HL-60 (cell line): ENCODE measurements at regions not wholly inside any gene's neighbourhood (a gene's known extent, or its start where the extent isn't known, plus 50 kb on each side); places are given as distances from the start of the nearest gene placed in this dataset.
"Not testable (repeated sequence)": the region's sequence is repeated elsewhere in the genome, so short reads cannot be mapped to it uniquely, and the experiment has no call there.

ENCODE experiments used
- DNase-seq, 2 experiments: peaks; one replicate each; pipeline ENCODE4 v3.0.0-alpha.2; 2010 to 2020; ENCODE audit warnings: low read depth in 1 of 2, low spot score in 1 of 2
- H3K27ac ChIP-seq: fragments of 250-450 bp; sonication (Bioruptor Pico); replicated peaks from 2 replicates; pipeline ENCODE4 v1.5.1; 2020; ENCODE audit warnings: mild to moderate bottlenecking, moderate library complexity
- H3K27me3 ChIP-seq: fragments of 250-450 bp; sonication (Bioruptor Pico); 2 replicates; pipeline ENCODE4 v1.5.1; 2021; ENCODE audit warnings: mild to moderate bottlenecking, moderate library complexity; ENCODE audit not compliant: insufficient read depth, poor library complexity, severe bottlenecking
- H3K4me3 ChIP-seq: replicated peaks from 2 replicates; pipeline ENCODE4 v1.5.1; 2011; ENCODE audit warnings: mild to moderate bottlenecking, control low read depth, low read length; ENCODE audit not compliant: insufficient read depth
- CTCF ChIP-seq: IDR thresholded peaks from one replicate; pipeline ENCODE4 v1.5.1; 2011; ENCODE audit warnings: low read length, control low read depth, inconsistent platforms; ENCODE audit not compliant: insufficient read depth
- GABPA ChIP-seq: IDR thresholded peaks from 2 replicates; pipeline ENCODE4 v1.6.1; 2012; ENCODE audit warnings: low read depth
- POLR2AphosphoS5 ChIP-seq: IDR thresholded peaks from 2 replicates; pipeline ENCODE4 v1.6.1; 2012; ENCODE audit warnings: low read depth
- SPI1 ChIP-seq: IDR thresholded peaks from 2 replicates; pipeline ENCODE4 v1.6.1; 2012; ENCODE audit warnings: low read depth, mild to moderate bottlenecking, borderline replicate concordance
- TF ChIP-seq, protein P1 (sequence below): IDR thresholded peaks from 2 replicates; pipeline ENCODE4 v1.6.1; 2012; ENCODE audit warnings: low read depth; ENCODE audit not compliant: insufficient replicate concordance

- H3K27me3 ChIP-seq, result no peaks in the 10 kb centered on the region
- DNase-seq, result no peak
- H3K27ac ChIP-seq, result no peak overlapping the region
- H3K4me3 ChIP-seq, result no peak overlapping the region
- TF ChIP-seq POLR2AphosphoS5, result no peak
- no peak for TF ChIP-seq SPI1
- no peak for TF ChIP-seq CTCF
- TF ChIP-seq, protein P1, sequence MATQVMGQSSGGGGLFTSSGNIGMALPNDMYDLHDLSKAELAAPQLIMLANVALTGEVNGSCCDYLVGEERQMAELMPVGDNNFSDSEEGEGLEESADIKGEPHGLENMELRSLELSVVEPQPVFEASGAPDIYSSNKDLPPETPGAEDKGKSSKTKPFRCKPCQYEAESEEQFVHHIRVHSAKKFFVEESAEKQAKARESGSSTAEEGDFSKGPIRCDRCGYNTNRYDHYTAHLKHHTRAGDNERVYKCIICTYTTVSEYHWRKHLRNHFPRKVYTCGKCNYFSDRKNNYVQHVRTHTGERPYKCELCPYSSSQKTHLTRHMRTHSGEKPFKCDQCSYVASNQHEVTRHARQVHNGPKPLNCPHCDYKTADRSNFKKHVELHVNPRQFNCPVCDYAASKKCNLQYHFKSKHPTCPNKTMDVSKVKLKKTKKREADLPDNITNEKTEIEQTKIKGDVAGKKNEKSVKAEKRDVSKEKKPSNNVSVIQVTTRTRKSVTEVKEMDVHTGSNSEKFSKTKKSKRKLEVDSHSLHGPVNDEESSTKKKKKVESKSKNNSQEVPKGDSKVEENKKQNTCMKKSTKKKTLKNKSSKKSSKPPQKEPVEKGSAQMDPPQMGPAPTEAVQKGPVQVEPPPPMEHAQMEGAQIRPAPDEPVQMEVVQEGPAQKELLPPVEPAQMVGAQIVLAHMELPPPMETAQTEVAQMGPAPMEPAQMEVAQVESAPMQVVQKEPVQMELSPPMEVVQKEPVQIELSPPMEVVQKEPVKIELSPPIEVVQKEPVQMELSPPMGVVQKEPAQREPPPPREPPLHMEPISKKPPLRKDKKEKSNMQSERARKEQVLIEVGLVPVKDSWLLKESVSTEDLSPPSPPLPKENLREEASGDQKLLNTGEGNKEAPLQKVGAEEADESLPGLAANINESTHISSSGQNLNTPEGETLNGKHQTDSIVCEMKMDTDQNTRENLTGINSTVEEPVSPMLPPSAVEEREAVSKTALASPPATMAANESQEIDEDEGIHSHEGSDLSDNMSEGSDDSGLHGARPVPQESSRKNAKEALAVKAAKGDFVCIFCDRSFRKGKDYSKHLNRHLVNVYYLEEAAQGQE, result no peak
- TF ChIP-seq GABPA, result no peak
These were observed 209.1 kb upstream of the AUTS2 start for GRCh38 chr7:69389216-69389615.

DNA sequence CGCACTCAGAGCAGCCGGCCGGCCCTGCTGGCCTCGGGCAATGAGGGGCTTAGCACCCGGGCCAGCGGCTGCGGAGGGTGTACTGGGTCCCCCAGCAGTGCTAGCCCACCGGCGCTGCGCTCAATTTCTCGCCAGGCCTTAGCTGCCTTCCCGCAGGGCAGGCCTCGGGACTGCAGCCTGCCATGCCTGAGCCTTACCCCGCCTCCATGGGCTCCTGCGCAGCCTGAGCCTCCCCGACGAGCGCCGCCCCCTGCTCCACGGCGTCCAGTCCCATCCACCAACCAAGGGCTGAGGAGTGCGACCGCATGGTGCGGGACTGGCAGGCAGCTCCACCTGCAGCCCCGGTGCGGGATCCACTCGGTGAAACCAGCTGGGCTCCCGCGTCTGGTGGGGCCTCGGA is 204.4 kb upstream of the AUTS2 start:
- not testable (repeated sequence) for H3K27ac ChIP-seq

DNA sequence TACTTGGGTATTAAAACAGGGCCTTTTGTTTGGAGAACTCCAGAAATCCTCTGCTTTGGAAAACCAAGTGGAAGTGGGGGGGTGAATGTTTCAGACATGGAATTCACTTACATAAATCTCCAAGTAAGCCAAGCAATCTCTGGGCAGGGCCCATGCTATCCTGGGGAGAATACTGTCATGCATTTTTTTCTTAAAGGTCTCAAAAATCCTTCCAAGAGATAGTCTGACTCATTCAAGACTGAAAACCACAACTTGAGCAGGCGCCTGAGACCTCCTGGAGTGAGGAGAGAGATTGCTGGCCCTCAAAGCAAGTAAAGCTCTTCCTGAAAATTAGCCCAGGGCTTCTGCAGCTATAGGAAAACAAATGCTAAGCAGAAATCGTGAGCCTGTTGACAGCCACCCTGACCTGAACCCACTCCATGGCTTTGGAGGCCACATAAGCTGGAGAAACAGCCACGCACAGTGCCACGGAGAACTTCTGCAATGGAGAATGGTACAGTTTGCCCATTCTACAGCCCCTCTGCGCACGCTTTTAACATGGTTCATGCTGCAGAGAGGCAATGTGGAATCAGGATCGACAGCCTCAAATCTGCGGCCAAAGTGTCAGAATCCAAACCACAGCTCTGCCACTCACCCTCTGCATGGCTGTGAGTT is 203.1 kb upstream of the AUTS2 start:
- Histone ChIP-seq H3K27me3 (no peaks in the 10 kb centered on the region), H3K27ac (no peak overlapping the region), H3K4me3 (no peak overlapping the region)
- no peak for DNase-seq
- TF ChIP-seq GABPA (no peak), SPI1 (no peak), POLR2AphosphoS5 (no peak), CTCF (no peak)
- TF ChIP-seq, protein P1, result no peak

More for the DNA sequence above, 204.4 kb upstream of the AUTS2 start:
- DNase-seq, H3K27me3 ChIP-seq, H3K4me3 ChIP-seq: not testable (repeated sequence)

- no peaks in the 10 kb centered on the region for H3K27me3 ChIP-seq
- no peak overlapping the region for H3K4me3 ChIP-seq
- TF ChIP-seq, protein P1, result no peak
- TF ChIP-seq GABPA, result no peak
- TF ChIP-seq SPI1, result no peak
- TF ChIP-seq CTCF, result no peak
- no peak for TF ChIP-seq POLR2AphosphoS5
- DNase-seq, result no peak
- no peak overlapping the region for H3K27ac ChIP-seq
These were observed 199.3 kb upstream of the AUTS2 start for GRCh38 chr7:69398986-69399385.
